KMS-11 (cell line): ENCODE measurements at regions not wholly inside any gene's neighbourhood (a gene's known extent, or its start where the extent isn't known, plus 50 kb on each side); places are given as distances from the start of the nearest gene placed in this dataset.

Source experiments
- H2AFZ ChIP-seq: fragments of 200-600 bp; sonication (generic); 2 replicates; pipeline ENCODE4 v1.6.1; 2016; ENCODE audit warnings: antibody characterized with exemption, mixed run types, low read depth
- H3K27ac ChIP-seq: fragments of 200-600 bp; sonication (generic); 2 replicates; pipeline ENCODE4 v1.6.1; 2016; ENCODE audit warnings: mild to moderate bottlenecking, mixed run types
- H3K27me3 ChIP-seq: fragments of 200-600 bp; sonication (generic); 2 replicates; pipeline ENCODE4 v1.6.1; 2017; ENCODE audit warnings: mild to moderate bottlenecking, low read depth, mixed run types, moderate library complexity; ENCODE audit not compliant: insufficient read depth
- H3K36me3 ChIP-seq: fragments of 200-600 bp; sonication (generic); 2 replicates; pipeline ENCODE4 v1.6.1; 2017; ENCODE audit warnings: mild to moderate bottlenecking, mixed run types; ENCODE audit not compliant: insufficient read depth
- H3K4me1 ChIP-seq: fragments of 200-600 bp; sonication (generic); 2 replicates; pipeline ENCODE4 v1.6.1; 2016; ENCODE audit warnings: mild to moderate bottlenecking, low read depth, mixed run types; ENCODE audit not compliant: poor library complexity, severe bottlenecking
- H3K4me2 ChIP-seq: fragments of 200-600 bp; sonication (generic); 2 replicates; pipeline ENCODE4 v1.7.0; 2016; ENCODE audit warnings: mild to moderate bottlenecking, mixed run types
- H3K4me3 ChIP-seq: fragments of 200-600 bp; sonication (generic); IDR thresholded peaks from 2 replicates; pipeline ENCODE4 v1.6.1; 2017; ENCODE audit warnings: low read depth, low read length, mixed read lengths; ENCODE audit not compliant: insufficient read depth
- H3K79me2 ChIP-seq: fragments of 200-600 bp; sonication (generic); 2 replicates; pipeline ENCODE4 v1.6.1; 2016; ENCODE audit warnings: low read depth, mixed run types; ENCODE audit not compliant: insufficient read depth
- H3K9ac ChIP-seq: fragments of 200-600 bp; sonication (generic); 2 replicates; pipeline ENCODE4 v1.6.1; 2016; ENCODE audit warnings: mild to moderate bottlenecking, mixed run types
- H4K20me1 ChIP-seq: fragments of 200-600 bp; sonication (generic); 2 replicates; pipeline ENCODE4 v1.6.1; 2016; ENCODE audit warnings: mild to moderate bottlenecking, mixed run types; ENCODE audit not compliant: insufficient read depth
- CTCF ChIP-seq: fragments of 200-600 bp; sonication (generic); conservative IDR thresholded peaks from 2 replicates; pipeline ENCODE4 v1.6.1; 2017; ENCODE audit warnings: low read depth, mild to moderate bottlenecking, antibody characterized with exemption, low read length, moderate library complexity, mixed read lengths

- Histone ChIP-seq H3K4me3 (no peak overlapping the region), H3K9ac (no peak overlapping the region), H3K27ac (no peak overlapping the region), H2AFZ (no peak overlapping the region), H3K4me1 (no peaks in the 10 kb centered on the region), H3K4me2 (no peak overlapping the region), H3K36me3 (no peaks in the 10 kb centered on the region), H3K79me2 (no peaks in the 10 kb centered on the region), H4K20me1 (no peaks in the 10 kb centered on the region), H3K27me3 (no peaks in the 10 kb centered on the region)
- TF ChIP-seq CTCF = no peak
These were observed 75.4 kb upstream of the POM121L12 start for GRCh38 chr7:52959878-52960660.

GRCh38 chr7:52959336-52959735, 76.1 kb upstream of the POM121L12 start:
- no peak for TF ChIP-seq CTCF
- H3K36me3 ChIP-seq = no peaks in the 10 kb centered on the region
- no peak overlapping the region for H3K4me3 ChIP-seq
- H3K9ac ChIP-seq = no peak overlapping the region
- no peaks in the 10 kb centered on the region for H3K4me1 ChIP-seq
- H3K4me2 ChIP-seq = no peak overlapping the region
- no peaks in the 10 kb centered on the region for H3K27me3 ChIP-seq
- no peaks in the 10 kb centered on the region for H3K79me2 ChIP-seq
- H4K20me1 ChIP-seq = no peaks in the 10 kb centered on the region
- no peak overlapping the region for H2AFZ ChIP-seq
- H3K27ac ChIP-seq = no peak overlapping the region

GRCh38 chr7:52958621-52959140, 76.8 kb upstream of the POM121L12 start:
- H3K27me3 ChIP-seq = no peaks in the 10 kb centered on the region
- no peak overlapping the region for H3K27ac ChIP-seq
- no peak overlapping the region for H3K4me3 ChIP-seq
- no peaks in the 10 kb centered on the region for H3K79me2 ChIP-seq
- H3K4me2 ChIP-seq = no peak overlapping the region
- no peak overlapping the region for H2AFZ ChIP-seq
- no peaks in the 10 kb centered on the region for H3K36me3 ChIP-seq
- no peak for TF ChIP-seq CTCF
- no peaks in the 10 kb centered on the region for H3K4me1 ChIP-seq
- no peaks in the 10 kb centered on the region for H4K20me1 ChIP-seq
- no peak overlapping the region for H3K9ac ChIP-seq

GRCh38 chr7:52956379-52956915, 79.0 kb upstream of the POM121L12 start:
- Histone ChIP-seq H3K27ac (no peak overlapping the region), H2AFZ (no peak overlapping the region), H3K36me3 (no peaks in the 10 kb centered on the region), H3K27me3 (no peaks in the 10 kb centered on the region), H3K9ac (no peak overlapping the region), H4K20me1 (no peaks in the 10 kb centered on the region), H3K4me2 (no peak overlapping the region), H3K79me2 (no peaks in the 10 kb centered on the region), H3K4me1 (no peaks in the 10 kb centered on the region), H3K4me3 (no peak overlapping the region)
- no peak for TF ChIP-seq CTCF
